Osteoblast (primary cell): ENCODE measurements at regions not wholly inside any gene's neighbourhood (a gene's known extent, or its start where the extent isn't known, plus 50 kb on each side); places are given as distances from the start of the nearest gene placed in this dataset.
A peak's percentile ranks its signal among the peaks of the same experiment; 100 is the strongest.

Source experiments
- DNase-seq: peaks from one replicate; pipeline ENCODE4 v3.0.0; 2011; ENCODE audit warnings: low spot score, mixed read lengths; ENCODE audit not compliant: insufficient read length; ENCODE audit errors: missing footprints
- H2AFZ ChIP-seq: 2 replicates; pipeline ENCODE4 v1.6.0; 2011; ENCODE audit warnings: mild to moderate bottlenecking, low read length
- H3K27ac ChIP-seq: 2 replicates; pipeline ENCODE4 v1.5.1; 2011; ENCODE audit warnings: mild to moderate bottlenecking, low read depth, low read length, moderate library complexity
- H3K27me3 ChIP-seq: 2 replicates; pipeline ENCODE4 v1.6.0; 2012; ENCODE audit warnings: mild to moderate bottlenecking, control low read depth, inconsistent platforms, low read length, moderate library complexity; ENCODE audit not compliant: insufficient read depth
- H3K36me3 ChIP-seq: 2 replicates; pipeline ENCODE4 v1.5.1; 2011; ENCODE audit warnings: mild to moderate bottlenecking, low read length, control low read depth, moderate library complexity; ENCODE audit not compliant: insufficient read depth
- H3K4me1 ChIP-seq: 2 replicates; pipeline ENCODE4 v1.5.1; 2011; ENCODE audit warnings: mild to moderate bottlenecking, low read length, control low read depth, moderate library complexity; ENCODE audit not compliant: insufficient read depth
- H3K4me2 ChIP-seq: 2 replicates; pipeline ENCODE4 v1.6.0; 2011; ENCODE audit warnings: mild to moderate bottlenecking, low read length; ENCODE audit not compliant: insufficient read depth
- H3K4me3 ChIP-seq: fragments of 200-600 bp; sonication (generic); 3 replicates; pipeline ENCODE4 v1.5.1; 2012; ENCODE audit warnings: mild to moderate bottlenecking, low read length, inconsistent platforms; ENCODE audit not compliant: insufficient read depth
- H3K79me2 ChIP-seq: 2 replicates; pipeline ENCODE4 v1.6.0; 2012; ENCODE audit warnings: mild to moderate bottlenecking, low read length, control low read depth, inconsistent platforms; ENCODE audit not compliant: insufficient read depth
- H3K9me3 ChIP-seq: 2 replicates; pipeline ENCODE4 v1.5.1; 2011; ENCODE audit warnings: low read depth, low read length, control low read depth
- H4K20me1 ChIP-seq: 2 replicates; pipeline ENCODE4 v1.6.0; 2012; ENCODE audit warnings: mild to moderate bottlenecking, low read length, control low read depth; ENCODE audit not compliant: insufficient read depth
- CTCF ChIP-seq: IDR thresholded peaks from 2 replicates; pipeline ENCODE4 v1.5.1; 2011; ENCODE audit warnings: mild to moderate bottlenecking, low read depth, low read length, moderate library complexity; ENCODE audit errors: extremely low read depth

GRCh38 chr2:226664661-226665060 lies 135.0 kb downstream of the IRS1 start:
- no peaks in the 10 kb centered on the region for H4K20me1 ChIP-seq
- H3K36me3 ChIP-seq = no peaks in the 10 kb centered on the region
- H3K4me2 ChIP-seq = no peak overlapping the region
- no peak overlapping the region for H3K27ac ChIP-seq
- H3K9me3 ChIP-seq = no peaks in the 10 kb centered on the region
- TF ChIP-seq CTCF = no peak
- H3K4me3 ChIP-seq = no peak overlapping the region
- H3K4me1 ChIP-seq = peaks cover 24% of the 10 kb centered on the region
- H2AFZ ChIP-seq = no peak overlapping the region
- no peaks in the 10 kb centered on the region for H3K79me2 ChIP-seq
- H3K27me3 ChIP-seq = no peaks in the 10 kb centered on the region
- DNase-seq = no peak

GRCh38 chr2:226664140-226664539 lies 135.5 kb downstream of the IRS1 start:
- no peak overlapping the region for H3K4me2 ChIP-seq
- no peaks in the 10 kb centered on the region for H3K27me3 ChIP-seq
- no peak overlapping the region for H2AFZ ChIP-seq
- no peaks in the 10 kb centered on the region for H3K79me2 ChIP-seq
- no peaks in the 10 kb centered on the region for H4K20me1 ChIP-seq
- no peak overlapping the region for H3K27ac ChIP-seq
- H3K4me3 ChIP-seq = no peak overlapping the region
- DNase-seq = no peak
- peaks cover 24% of the 10 kb centered on the region for H3K4me1 ChIP-seq
- no peaks in the 10 kb centered on the region for H3K36me3 ChIP-seq
- no peak for TF ChIP-seq CTCF
- no peaks in the 10 kb centered on the region for H3K9me3 ChIP-seq

GRCh38 chr2:226661789-226662545 lies 137.7 kb downstream of the IRS1 start:
- TF ChIP-seq CTCF = no peak
- H3K27ac ChIP-seq = peak overlapping the region; percentile 75
- H3K4me1 ChIP-seq = peaks cover 24% of the 10 kb centered on the region
- no peaks in the 10 kb centered on the region for H4K20me1 ChIP-seq
- peak overlapping the region; percentile 23 for H3K4me2 ChIP-seq
- H3K9me3 ChIP-seq = no peaks in the 10 kb centered on the region
- no peaks in the 10 kb centered on the region for H3K27me3 ChIP-seq
- H3K4me3 ChIP-seq = no peak overlapping the region
- no peak overlapping the region for H2AFZ ChIP-seq
- H3K36me3 ChIP-seq = no peaks in the 10 kb centered on the region
- peak; percentile 91 for DNase-seq
- H3K79me2 ChIP-seq = no peaks in the 10 kb centered on the region

GRCh38 chr2:226660526-226660925 lies 139.1 kb downstream of the IRS1 start:
- peak overlapping the region; percentile 90 for H3K27ac ChIP-seq
- H2AFZ ChIP-seq = no peak overlapping the region
- H3K27me3 ChIP-seq = no peaks in the 10 kb centered on the region
- H4K20me1 ChIP-seq = no peaks in the 10 kb centered on the region
- no peaks in the 10 kb centered on the region for H3K79me2 ChIP-seq
- H3K36me3 ChIP-seq = no peaks in the 10 kb centered on the region
- H3K4me3 ChIP-seq = no peak overlapping the region
- peak; percentile 83 for DNase-seq
- peak overlapping the region; percentile 18 for H3K4me2 ChIP-seq
- H3K9me3 ChIP-seq = no peaks in the 10 kb centered on the region
- H3K4me1 ChIP-seq = peaks cover 34% of the 10 kb centered on the region
- no peak for TF ChIP-seq CTCF
